Suprapubic skin (tissue), 4 donors: ENCODE measurements at regions not wholly inside any gene's neighbourhood (a gene's known extent, or its start where the extent isn't known, plus 50 kb on each side); places are given as distances from the start of the nearest gene placed in this dataset.

Source experiments
- EP300 ChIP-seq: sonication (generic); formaldehyde crosslinking; IDR thresholded peaks from one replicate; pipeline ENCODE4 v1.6.1; 2017; ENCODE audit warnings: antibody characterized with exemption
- POLR2A ChIP-seq, 2 donors: fragments of 450-650 bp; IDR thresholded peaks; one replicate each; pipeline ENCODE4 v1.6.1; 2017; ENCODE audit warnings: antibody characterized with exemption in 2 of 2, mild to moderate bottlenecking in 2 of 2, moderate library complexity in 2 of 2
- POLR2AphosphoS5 ChIP-seq, 3 donors: sonication (generic); formaldehyde crosslinking; IDR thresholded peaks; one replicate each; pipeline ENCODE4 v1.6.1; 2017; ENCODE audit warnings: antibody characterized with exemption in 3 of 3
- TF ChIP-seq, protein P1 (sequence below), 2 donors: fragments of 200-600 bp in 1 of 2; fragments of 450-650 bp in 1 of 2; sonication (generic) in 1 of 2; IDR thresholded peaks; one replicate each; pipeline ENCODE4 v1.5.1; 2016 to 2019; ENCODE audit warnings: antibody characterized with exemption in 2 of 2, mild to moderate bottlenecking in 1 of 2, moderate library complexity in 1 of 2

DNA sequence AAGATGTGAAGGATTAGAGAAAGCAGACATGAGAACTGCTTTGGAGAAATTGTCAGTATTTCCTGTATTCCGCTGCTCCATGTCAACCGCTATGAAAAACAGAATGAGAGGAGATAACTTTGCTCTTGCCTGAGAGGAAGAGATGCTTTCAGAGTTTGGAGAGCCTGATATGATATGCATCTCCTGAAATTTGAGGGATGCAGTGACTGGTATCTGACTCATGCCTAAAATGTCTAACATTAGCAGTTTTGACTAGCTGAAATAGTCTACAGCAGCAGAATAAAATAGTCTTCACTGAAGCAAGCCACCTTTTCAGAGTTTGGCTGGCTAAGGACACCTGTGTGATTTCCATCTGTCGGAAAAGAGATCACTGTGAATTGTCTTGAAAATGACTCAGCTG, 165.8 kb upstream of the LRRC7 start:
- TF ChIP-seq, protein P1, sequence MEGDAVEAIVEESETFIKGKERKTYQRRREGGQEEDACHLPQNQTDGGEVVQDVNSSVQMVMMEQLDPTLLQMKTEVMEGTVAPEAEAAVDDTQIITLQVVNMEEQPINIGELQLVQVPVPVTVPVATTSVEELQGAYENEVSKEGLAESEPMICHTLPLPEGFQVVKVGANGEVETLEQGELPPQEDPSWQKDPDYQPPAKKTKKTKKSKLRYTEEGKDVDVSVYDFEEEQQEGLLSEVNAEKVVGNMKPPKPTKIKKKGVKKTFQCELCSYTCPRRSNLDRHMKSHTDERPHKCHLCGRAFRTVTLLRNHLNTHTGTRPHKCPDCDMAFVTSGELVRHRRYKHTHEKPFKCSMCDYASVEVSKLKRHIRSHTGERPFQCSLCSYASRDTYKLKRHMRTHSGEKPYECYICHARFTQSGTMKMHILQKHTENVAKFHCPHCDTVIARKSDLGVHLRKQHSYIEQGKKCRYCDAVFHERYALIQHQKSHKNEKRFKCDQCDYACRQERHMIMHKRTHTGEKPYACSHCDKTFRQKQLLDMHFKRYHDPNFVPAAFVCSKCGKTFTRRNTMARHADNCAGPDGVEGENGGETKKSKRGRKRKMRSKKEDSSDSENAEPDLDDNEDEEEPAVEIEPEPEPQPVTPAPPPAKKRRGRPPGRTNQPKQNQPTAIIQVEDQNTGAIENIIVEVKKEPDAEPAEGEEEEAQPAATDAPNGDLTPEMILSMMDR (IDR thresholded peaks at IDR 0.05), result no peak
- TF ChIP-seq POLR2A (IDR thresholded peaks at IDR 0.05) (no peak), POLR2AphosphoS5 (IDR thresholded peaks at IDR 0.05) (no peak), EP300 (no peak)
